ENCODE measurements at regions not wholly inside any gene's neighbourhood (a gene's known extent, or its start where the extent isn't known, plus 50 kb on each side); places are given as distances from the start of the nearest gene placed in this dataset.

DNA sequence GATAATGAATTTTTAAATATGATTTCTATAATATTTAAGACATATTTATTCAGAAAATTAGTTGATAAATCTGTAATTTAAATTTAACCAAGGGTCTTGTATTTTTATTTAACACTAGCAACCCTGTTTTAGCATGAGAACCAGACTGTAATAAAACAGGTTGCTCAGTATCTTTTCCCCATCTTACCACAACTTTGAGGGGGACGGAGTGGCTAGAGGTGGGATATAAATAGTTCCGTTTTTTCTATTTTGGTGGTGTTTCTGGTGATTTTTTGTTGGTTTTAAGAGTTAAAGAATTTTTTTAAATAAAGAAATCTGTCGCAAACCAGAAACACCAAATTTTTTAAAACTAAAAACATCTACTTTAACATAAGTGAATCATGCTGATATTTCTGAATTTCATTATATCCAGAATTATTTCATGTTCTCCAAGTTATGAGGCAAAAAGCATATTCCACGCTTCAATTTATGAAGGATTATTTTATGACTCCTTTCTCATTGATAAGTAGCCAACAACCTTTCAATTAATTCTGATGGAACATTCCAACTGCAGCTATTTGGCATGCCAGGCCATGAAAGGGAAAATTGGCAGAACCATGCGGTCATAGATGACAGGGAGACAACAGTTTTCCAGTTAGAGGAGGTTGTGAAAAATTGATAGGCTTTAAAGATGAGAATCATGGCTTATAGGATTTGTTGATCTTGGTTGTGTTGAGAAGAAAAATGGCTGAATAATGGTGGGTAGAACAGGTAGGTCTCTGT is 151.9 kb upstream of the CARMIL1 start:
- TF ChIP-seq, protein P1, sequence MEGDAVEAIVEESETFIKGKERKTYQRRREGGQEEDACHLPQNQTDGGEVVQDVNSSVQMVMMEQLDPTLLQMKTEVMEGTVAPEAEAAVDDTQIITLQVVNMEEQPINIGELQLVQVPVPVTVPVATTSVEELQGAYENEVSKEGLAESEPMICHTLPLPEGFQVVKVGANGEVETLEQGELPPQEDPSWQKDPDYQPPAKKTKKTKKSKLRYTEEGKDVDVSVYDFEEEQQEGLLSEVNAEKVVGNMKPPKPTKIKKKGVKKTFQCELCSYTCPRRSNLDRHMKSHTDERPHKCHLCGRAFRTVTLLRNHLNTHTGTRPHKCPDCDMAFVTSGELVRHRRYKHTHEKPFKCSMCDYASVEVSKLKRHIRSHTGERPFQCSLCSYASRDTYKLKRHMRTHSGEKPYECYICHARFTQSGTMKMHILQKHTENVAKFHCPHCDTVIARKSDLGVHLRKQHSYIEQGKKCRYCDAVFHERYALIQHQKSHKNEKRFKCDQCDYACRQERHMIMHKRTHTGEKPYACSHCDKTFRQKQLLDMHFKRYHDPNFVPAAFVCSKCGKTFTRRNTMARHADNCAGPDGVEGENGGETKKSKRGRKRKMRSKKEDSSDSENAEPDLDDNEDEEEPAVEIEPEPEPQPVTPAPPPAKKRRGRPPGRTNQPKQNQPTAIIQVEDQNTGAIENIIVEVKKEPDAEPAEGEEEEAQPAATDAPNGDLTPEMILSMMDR (IDR thresholded peaks at IDR 0.05), result no peak
- TF ChIP-seq EZH2 (IDR thresholded peaks at IDR 0.05), result no peak
- TF ChIP-seq EZH2phosphoT487 (IDR thresholded peaks at IDR 0.05), result no peak

Measured in neural progenitor cell (in vitro differentiated cells).